ENCODE measurements at regions not wholly inside any gene's neighbourhood (a gene's known extent, or its start where the extent isn't known, plus 50 kb on each side); places are given as distances from the start of the nearest gene placed in this dataset.

- Histone ChIP-seq H3K9me3 (no peaks in the 10 kb centered on the region), H3K4me3 (no peak overlapping the region), H3K27ac (no peak overlapping the region), H3K27me3 (no peaks in the 10 kb centered on the region), H3K36me3 (no peaks in the 10 kb centered on the region), H3K4me1 (no peaks in the 10 kb centered on the region)
- no peak for TF ChIP-seq CTCF (IDR thresholded peaks at IDR 0.05)
- FAIRE-seq (no peak), DNase-seq (no peak), ATAC-seq (no peak)
- 79 to 92% methylated on average over 3 of the region's 3 CpGs for WGBS, 2 donors
- intact Hi-C loops (cut with DNase I): no loop called here
Measured at GRCh38 chr17:54381482-54381881, 519.2 kb upstream of the TOM1L1 start.

- Histone ChIP-seq H3K4me1 (no peaks in the 10 kb centered on the region), H3K27ac (no peak overlapping the region), H3K9me3 (no peaks in the 10 kb centered on the region), H3K4me3 (no peak overlapping the region), H3K36me3 (no peaks in the 10 kb centered on the region), H3K27me3 (no peaks in the 10 kb centered on the region)
- TF ChIP-seq CTCF (IDR thresholded peaks at IDR 0.05): no peak
- DNase-seq: no peak
- 20 to 42% methylated on average over 1 of the region's 1 CpG for WGBS, 2 donors
- ATAC-seq: no peak
- intact Hi-C loops (cut with DNase I): no loop called here
- no peak for FAIRE-seq
Measured at GRCh38 chr17:54404259-54404658, 496.4 kb upstream of the TOM1L1 start.

DNA sequence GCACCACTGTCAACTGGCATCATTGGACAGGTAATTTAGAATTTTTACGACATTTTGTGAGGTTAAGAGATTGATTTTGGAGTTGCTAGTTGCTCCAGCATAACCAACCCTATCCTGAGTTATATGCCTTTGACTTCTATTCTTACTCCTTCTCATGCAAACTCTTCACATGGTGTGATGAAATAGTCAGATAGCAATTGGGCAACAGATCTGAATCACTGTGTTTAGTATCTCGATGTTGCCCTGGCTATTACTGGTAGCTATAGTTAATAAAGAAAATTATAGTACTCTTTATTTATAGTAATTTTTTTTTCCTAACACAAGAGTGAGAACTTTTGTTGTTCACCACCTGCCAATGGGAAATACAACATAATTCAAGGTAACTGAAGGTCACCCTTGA lies 494.8 kb upstream of the TOM1L1 start:
- no peak overlapping the region for H3K27ac ChIP-seq
- no peak for TF ChIP-seq CTCF (IDR thresholded peaks at IDR 0.05)
- H3K27me3 ChIP-seq: no peaks in the 10 kb centered on the region
- intact Hi-C loops (cut with DNase I): no loop called here
- WGBS, 2 donors: 58 to 66% methylated on average over 2 of the region's 2 CpGs
- H3K4me1 ChIP-seq: no peaks in the 10 kb centered on the region
- no peaks in the 10 kb centered on the region for H3K36me3 ChIP-seq
- ATAC-seq (no peak), DNase-seq (no peak), FAIRE-seq (no peak)
- no peaks in the 10 kb centered on the region for H3K9me3 ChIP-seq
- no peak overlapping the region for H3K4me3 ChIP-seq

DNA sequence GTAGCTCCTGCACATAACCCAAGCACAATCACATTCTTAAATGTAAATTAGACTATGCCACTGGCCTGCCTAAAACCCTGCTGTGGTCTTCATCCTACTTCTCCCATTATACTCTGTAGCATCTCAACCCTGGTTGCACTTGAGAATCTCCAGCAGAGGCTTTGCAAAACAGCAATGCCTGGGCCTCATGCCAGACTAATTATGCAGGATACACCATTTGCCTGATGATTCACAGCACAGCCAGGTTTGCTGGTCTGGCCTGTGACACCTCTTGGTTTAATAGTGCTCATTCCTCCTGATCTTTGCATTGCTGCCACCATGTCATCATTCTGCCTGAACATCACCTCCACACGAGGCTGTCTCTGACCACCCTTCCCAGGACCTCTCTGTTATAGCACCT lies 491.9 kb upstream of the TOM1L1 start:
- H3K4me3 ChIP-seq: no peak overlapping the region
- H3K4me1 ChIP-seq: no peaks in the 10 kb centered on the region
- no peak for TF ChIP-seq CTCF (IDR thresholded peaks at IDR 0.05)
- FAIRE-seq: no peak
- no peak overlapping the region for H3K27ac ChIP-seq
- H3K27me3 ChIP-seq: no peaks in the 10 kb centered on the region
- no peaks in the 10 kb centered on the region for H3K36me3 ChIP-seq
- DNase-seq: no peak
- H3K9me3 ChIP-seq: no peaks in the 10 kb centered on the region
- 25 to 36% methylated on average over 1 of the region's 1 CpG for WGBS, 2 donors
- intact Hi-C loops (cut with DNase I): no loop called here
- ATAC-seq: no peak

DNA sequence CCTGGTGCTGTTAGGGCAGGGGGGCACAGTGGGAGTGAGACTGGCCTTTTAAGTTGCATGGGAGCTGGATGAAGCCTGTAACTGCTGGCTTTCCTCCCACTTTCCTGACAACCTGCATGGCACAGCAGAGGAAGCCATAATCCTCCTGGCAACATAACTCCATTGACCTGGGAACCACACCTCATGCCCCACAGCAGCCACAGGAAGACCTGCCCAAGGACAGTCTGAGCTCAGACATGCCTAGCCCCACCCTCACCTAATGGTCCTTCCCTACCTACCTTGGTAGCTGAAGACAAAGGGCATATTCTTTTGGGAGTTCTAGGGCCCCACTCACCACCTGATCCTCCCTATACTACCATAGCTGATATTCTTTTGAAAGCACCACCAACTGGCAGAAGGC lies 482.2 kb upstream of the TOM1L1 start:
- H3K4me3 ChIP-seq: no peak overlapping the region
- no peaks in the 10 kb centered on the region for H3K27me3 ChIP-seq
- ATAC-seq (no peak), FAIRE-seq (no peak), DNase-seq (no peak)
- intact Hi-C loops (cut with DNase I): no loop called here
- H3K9me3 ChIP-seq: no peaks in the 10 kb centered on the region
- no peak overlapping the region for H3K27ac ChIP-seq
- H3K4me1 ChIP-seq: no peaks in the 10 kb centered on the region
- TF ChIP-seq CTCF (IDR thresholded peaks at IDR 0.05): no peak
- no peaks in the 10 kb centered on the region for H3K36me3 ChIP-seq

All from pancreas (tissue), 10 donors.